ENCODE measurements at regions not wholly inside any gene's neighbourhood (a gene's known extent, or its start where the extent isn't known, plus 50 kb on each side); places are given as distances from the start of the nearest gene placed in this dataset.
"Not testable (repeated sequence)": the region's sequence is repeated elsewhere in the genome, so short reads cannot be mapped to it uniquely, and the experiment has no call there.

- H3K27me3 Mint-ChIP-seq (ENCODE audit: insufficient read depth), result peaks cover 8% of the 10 kb centered on the region
- intact Hi-C loops (cut with micrococcal nuclease), result no loop called here
- H3K27ac Mint-ChIP-seq, result no peak overlapping the region
- no peaks in the 10 kb centered on the region for H3K9me3 Mint-ChIP-seq
- no peaks in the 10 kb centered on the region for H3K36me3 Mint-ChIP-seq (ENCODE audit: low read depth)
- peaks cover 6% of the 10 kb centered on the region for H3K4me1 Mint-ChIP-seq (ENCODE audit: low read depth)
- no peak for DNase-seq (ENCODE audit: low spot score)
- no peak overlapping the region for H3K4me3 Mint-ChIP-seq
These were observed 84.9 kb upstream of the CARMIL1 start for GRCh38 chr6:25194172-25194678.

- Mint-ChIP-seq H3K4me3 (no peak overlapping the region), H3K4me1 (ENCODE audit: low read depth) (peaks cover 6% of the 10 kb centered on the region), H3K36me3 (ENCODE audit: low read depth) (no peaks in the 10 kb centered on the region), H3K27ac (no peak overlapping the region), H3K27me3 (ENCODE audit: insufficient read depth) (peaks cover 11% of the 10 kb centered on the region), H3K9me3 (no peaks in the 10 kb centered on the region)
- intact Hi-C loops (cut with micrococcal nuclease), result no loop called here
- DNase-seq (ENCODE audit: low spot score), result no peak
These were observed 82.7 kb upstream of the CARMIL1 start for GRCh38 chr6:25196464-25196863.

- Mint-ChIP-seq H3K4me3 (no peak overlapping the region), H3K4me1 (ENCODE audit: low read depth) (peaks cover 6% of the 10 kb centered on the region), H3K36me3 (ENCODE audit: low read depth) (no peaks in the 10 kb centered on the region), H3K27ac (no peak overlapping the region), H3K9me3 (no peaks in the 10 kb centered on the region), H3K27me3 (ENCODE audit: insufficient read depth) (peaks cover 11% of the 10 kb centered on the region)
- no peak for DNase-seq (ENCODE audit: low spot score)
- intact Hi-C loops (cut with micrococcal nuclease), result no loop called here
These were observed 82.1 kb upstream of the CARMIL1 start for GRCh38 chr6:25197111-25197510.

- H3K4me1 Mint-ChIP-seq (ENCODE audit: low read depth), result peaks cover 6% of the 10 kb centered on the region
- no peak overlapping the region for H3K27ac Mint-ChIP-seq
- intact Hi-C loops (cut with micrococcal nuclease), result no loop called here
- no peak overlapping the region for H3K4me3 Mint-ChIP-seq
- H3K36me3 Mint-ChIP-seq (ENCODE audit: low read depth), result peaks cover 2% of the 10 kb centered on the region
- peaks cover 2% of the 10 kb centered on the region for H3K9me3 Mint-ChIP-seq
- no peak for DNase-seq (ENCODE audit: low spot score)
- peaks cover 7% of the 10 kb centered on the region for H3K27me3 Mint-ChIP-seq (ENCODE audit: insufficient read depth)
These were observed 79.6 kb upstream of the CARMIL1 start for GRCh38 chr6:25199544-25199943.

GRCh38 chr6:25202504-25202903 lies 76.7 kb upstream of the CARMIL1 start:
- intact Hi-C loops (cut with micrococcal nuclease), result no loop called here
- DNase-seq (ENCODE audit: low spot score), result no peak
- H3K27ac Mint-ChIP-seq, result no peak overlapping the region
- H3K9me3 Mint-ChIP-seq, result peaks cover 19% of the 10 kb centered on the region
- peaks cover 2% of the 10 kb centered on the region for H3K36me3 Mint-ChIP-seq (ENCODE audit: low read depth)
- H3K4me3 Mint-ChIP-seq, result no peak overlapping the region
- H3K4me1 Mint-ChIP-seq (ENCODE audit: low read depth), result no peaks in the 10 kb centered on the region
- H3K27me3 Mint-ChIP-seq (ENCODE audit: insufficient read depth), result peaks cover 13% of the 10 kb centered on the region

GRCh38 chr6:25205629-25206028 lies 73.5 kb upstream of the CARMIL1 start:
- no peaks in the 10 kb centered on the region for H3K4me1 Mint-ChIP-seq (ENCODE audit: low read depth)
- intact Hi-C loops (cut with micrococcal nuclease), result no loop called here
- H3K4me3 Mint-ChIP-seq, result no peak overlapping the region
- peaks cover 2% of the 10 kb centered on the region for H3K36me3 Mint-ChIP-seq (ENCODE audit: low read depth)
- H3K27ac Mint-ChIP-seq, result no peak overlapping the region
- DNase-seq (ENCODE audit: low spot score), result no peak
- H3K27me3 Mint-ChIP-seq (ENCODE audit: insufficient read depth), result peaks cover 17% of the 10 kb centered on the region
- H3K9me3 Mint-ChIP-seq, result peaks cover 24% of the 10 kb centered on the region

GRCh38 chr6:25207453-25208155 lies 71.6 kb upstream of the CARMIL1 start:
- intact Hi-C loops (cut with micrococcal nuclease), result not testable (repeated sequence)

GRCh38 chr6:25215881-25216280 lies 63.3 kb upstream of the CARMIL1 start:
- no peak overlapping the region for H3K4me3 Mint-ChIP-seq
- no peaks in the 10 kb centered on the region for H3K4me1 Mint-ChIP-seq (ENCODE audit: low read depth)
- no peaks in the 10 kb centered on the region for H3K27me3 Mint-ChIP-seq (ENCODE audit: insufficient read depth)
- DNase-seq (ENCODE audit: low spot score), result no peak
- peaks cover 2% of the 10 kb centered on the region for H3K36me3 Mint-ChIP-seq (ENCODE audit: low read depth)
- intact Hi-C loops (cut with micrococcal nuclease), result no loop called here
- H3K27ac Mint-ChIP-seq, result no peak overlapping the region
- peaks cover 9% of the 10 kb centered on the region for H3K9me3 Mint-ChIP-seq

More at GRCh38 chr6:25207453-25208155, 71.6 kb upstream of the CARMIL1 start:
- H3K27me3 Mint-ChIP-seq (ENCODE audit: insufficient read depth), result peaks cover 17% of the 10 kb centered on the region
- peaks cover 33% of the 10 kb centered on the region for H3K9me3 Mint-ChIP-seq
- DNase-seq (ENCODE audit: low spot score); H3K4me3 Mint-ChIP-seq; H3K36me3 Mint-ChIP-seq (ENCODE audit: low read depth); H3K27ac Mint-ChIP-seq; H3K4me1 Mint-ChIP-seq (ENCODE audit: low read depth): not testable (repeated sequence)

GRCh38 chr6:25217302-25217701 lies 61.9 kb upstream of the CARMIL1 start:
- peaks cover 2% of the 10 kb centered on the region for H3K9me3 Mint-ChIP-seq
- no peaks in the 10 kb centered on the region for H3K4me1 Mint-ChIP-seq (ENCODE audit: low read depth)
- H3K27me3 Mint-ChIP-seq (ENCODE audit: insufficient read depth), result no peaks in the 10 kb centered on the region
- H3K27ac Mint-ChIP-seq, result no peak overlapping the region
- no peaks in the 10 kb centered on the region for H3K36me3 Mint-ChIP-seq (ENCODE audit: low read depth)
- no peak overlapping the region for H3K4me3 Mint-ChIP-seq
- DNase-seq (ENCODE audit: low spot score), result no peak
- intact Hi-C loops (cut with micrococcal nuclease), result no loop called here

GRCh38 chr6:25217829-25218228 lies 61.3 kb upstream of the CARMIL1 start:
- no peak overlapping the region for H3K27ac Mint-ChIP-seq
- no peaks in the 10 kb centered on the region for H3K36me3 Mint-ChIP-seq (ENCODE audit: low read depth)
- H3K27me3 Mint-ChIP-seq (ENCODE audit: insufficient read depth), result no peaks in the 10 kb centered on the region
- H3K9me3 Mint-ChIP-seq, result no peaks in the 10 kb centered on the region
- DNase-seq (ENCODE audit: low spot score), result no peak
- H3K4me3 Mint-ChIP-seq, result no peak overlapping the region
- intact Hi-C loops (cut with micrococcal nuclease), result no loop called here
- no peaks in the 10 kb centered on the region for H3K4me1 Mint-ChIP-seq (ENCODE audit: low read depth)

- Mint-ChIP-seq H3K27me3 (ENCODE audit: insufficient read depth) (no peaks in the 10 kb centered on the region), H3K4me1 (ENCODE audit: low read depth) (peaks cover 2% of the 10 kb centered on the region), H3K27ac (no peak overlapping the region), H3K9me3 (no peaks in the 10 kb centered on the region), H3K4me3 (no peak overlapping the region), H3K36me3 (ENCODE audit: low read depth) (no peaks in the 10 kb centered on the region)
- DNase-seq (ENCODE audit: low spot score), result no peak
- intact Hi-C loops (cut with micrococcal nuclease), result no loop called here
These were observed 60.8 kb upstream of the CARMIL1 start for GRCh38 chr6:25218346-25218745.

- H3K36me3 Mint-ChIP-seq (ENCODE audit: low read depth), result no peaks in the 10 kb centered on the region
- H3K9me3 Mint-ChIP-seq, result no peaks in the 10 kb centered on the region
- H3K27ac Mint-ChIP-seq, result no peak overlapping the region
- intact Hi-C loops (cut with micrococcal nuclease), result no loop called here
- H3K27me3 Mint-ChIP-seq (ENCODE audit: insufficient read depth), result no peaks in the 10 kb centered on the region
- peaks cover 13% of the 10 kb centered on the region for H3K4me1 Mint-ChIP-seq (ENCODE audit: low read depth)
- DNase-seq (ENCODE audit: low spot score), result no peak
- H3K4me3 Mint-ChIP-seq, result no peak overlapping the region
These were observed 59.8 kb upstream of the CARMIL1 start for GRCh38 chr6:25219216-25219916.

- no peaks in the 10 kb centered on the region for H3K36me3 Mint-ChIP-seq (ENCODE audit: low read depth)
- no peak overlapping the region for H3K4me3 Mint-ChIP-seq
- intact Hi-C loops (cut with micrococcal nuclease), result no loop called here
- H3K27me3 Mint-ChIP-seq (ENCODE audit: insufficient read depth), result no peaks in the 10 kb centered on the region
- H3K27ac Mint-ChIP-seq, result no peak overlapping the region
- H3K9me3 Mint-ChIP-seq, result no peaks in the 10 kb centered on the region
- H3K4me1 Mint-ChIP-seq (ENCODE audit: low read depth), result peaks cover 14% of the 10 kb centered on the region
- DNase-seq (ENCODE audit: low spot score), result no peak
These were observed 59.3 kb upstream of the CARMIL1 start for GRCh38 chr6:25219917-25220278.
